Effector memory CD8-positive, alpha-beta T cell (primary cell): ENCODE measurements at regions not wholly inside any gene's neighbourhood (a gene's known extent, or its start where the extent isn't known, plus 50 kb on each side); places are given as distances from the start of the nearest gene placed in this dataset.

ENCODE experiments used
- ATAC-seq: fragments of 150-1000 bp; cut with Tn5 transposase; replicated peaks from 2 replicates; pipeline ENCODE4 v1.10.0; 2021; ENCODE audit warnings: mild to moderate bottlenecking, moderate library complexity
- DNase-seq, 3 experiments: peaks; one replicate each; pipeline ENCODE4 v3.0.0; 2021
- H3K27ac Mint-ChIP-seq, 2 donors: one replicate each; pipeline ENCODE4 v1.8.0; 2022; ENCODE audit warnings: mild to moderate bottlenecking in 2 of 2, mixed read lengths in 2 of 2, moderate library complexity in 2 of 2
- H3K27me3 Mint-ChIP-seq, 2 donors: one replicate each; pipeline ENCODE4 v1.8.0; 2022; ENCODE audit warnings: mixed read lengths in 2 of 2
- H3K36me3 Mint-ChIP-seq: one replicate; pipeline ENCODE4 v1.8.0; 2022; ENCODE audit warnings: mild to moderate bottlenecking, moderate library complexity, mixed read lengths; ENCODE audit not compliant: insufficient read depth
- H3K4me1 Mint-ChIP-seq, 2 donors: one replicate each; pipeline ENCODE4 v1.8.0; 2022; ENCODE audit warnings: low read depth in 2 of 2, mixed read lengths in 2 of 2
- H3K4me3 Mint-ChIP-seq, 2 donors: one replicate each; pipeline ENCODE4 v1.8.0; 2022; ENCODE audit warnings: mild to moderate bottlenecking in 2 of 2, mixed read lengths in 2 of 2, moderate library complexity in 2 of 2
- H3K9me3 Mint-ChIP-seq, 2 donors: one replicate each; pipeline ENCODE4 v1.8.0; 2022; ENCODE audit warnings: mixed read lengths in 2 of 2

DNA sequence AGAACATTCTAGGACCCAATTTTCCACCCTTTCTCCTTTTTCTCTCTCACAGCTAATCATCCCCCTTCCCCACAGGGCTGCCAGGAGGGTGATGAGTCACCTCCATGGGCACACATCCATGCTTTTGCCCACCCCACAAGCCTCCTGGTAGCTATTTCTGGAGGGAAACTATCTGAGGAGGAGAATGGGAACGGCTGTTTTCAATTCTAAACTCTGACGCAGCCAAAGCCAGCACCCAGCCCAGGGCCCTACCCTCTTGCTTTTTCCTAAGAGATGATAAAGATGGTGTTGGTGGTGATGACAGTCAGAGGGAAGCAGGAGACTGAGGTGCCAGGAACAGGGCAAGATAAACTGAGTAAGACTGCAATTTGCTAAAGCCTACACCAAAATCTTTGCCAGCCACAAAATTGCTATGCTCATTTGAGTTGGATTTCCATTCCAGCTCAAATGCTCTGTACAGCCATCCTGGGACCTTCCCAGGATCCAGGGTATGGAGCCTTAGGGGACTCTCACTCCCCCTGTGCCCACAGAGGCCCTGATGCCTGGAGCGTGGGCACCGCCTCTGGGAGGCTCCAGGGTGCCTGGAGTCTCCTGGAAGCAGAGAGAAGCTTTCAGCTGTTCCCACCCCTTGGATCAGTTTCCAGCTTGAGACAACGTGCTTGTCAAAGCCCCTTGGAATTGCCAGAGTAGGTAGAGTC is 62.0 kb upstream of the FZD7 start:
- DNase-seq: no peak
- Mint-ChIP-seq H3K27me3 (peaks cover 51 to 73% of the 10 kb centered on the region in 2 donors), H3K36me3 (no peaks in the 10 kb centered on the region), H3K4me1 (no peaks in the 10 kb centered on the region), H3K4me3 (no peak overlapping the region), H3K27ac (no peak overlapping the region), H3K9me3 (no peaks in the 10 kb centered on the region)
- no peak for ATAC-seq

DNA sequence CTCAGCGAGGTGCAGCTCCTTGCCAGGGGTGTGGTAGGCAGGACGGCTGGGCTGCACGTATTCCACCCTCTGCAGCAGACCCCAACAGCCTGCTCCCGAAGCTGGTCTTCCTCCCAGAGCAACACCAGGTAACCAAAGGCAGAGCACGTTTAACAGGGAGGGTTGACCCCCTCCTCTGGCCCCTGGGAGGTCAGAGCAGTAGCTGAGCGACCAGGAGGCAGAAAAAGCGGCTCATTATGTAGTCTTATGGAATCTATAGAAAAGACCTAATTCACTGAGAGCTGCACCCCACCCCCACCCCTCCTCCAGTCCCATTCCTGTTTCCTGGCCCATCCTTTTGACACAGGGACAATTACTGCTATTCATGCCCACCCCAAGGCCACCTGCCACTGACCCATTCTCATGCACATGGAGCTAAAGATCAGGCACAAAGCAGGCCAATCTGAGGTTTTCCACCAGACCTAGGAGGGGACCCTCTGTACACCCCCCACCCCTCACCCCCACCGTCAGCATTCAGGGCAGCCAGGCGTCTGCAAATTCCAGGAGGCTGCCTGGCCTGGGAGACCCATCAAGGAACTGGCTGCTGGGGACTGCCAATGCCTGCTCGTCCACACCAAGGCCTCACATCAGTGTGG is 60.9 kb upstream of the FZD7 start:
- Mint-ChIP-seq H3K27ac (no peak overlapping the region), H3K4me1 (no peaks in the 10 kb centered on the region), H3K4me3 (no peak overlapping the region), H3K27me3 (peaks cover 51 to 77% of the 10 kb centered on the region in 2 donors), H3K9me3 (no peaks in the 10 kb centered on the region), H3K36me3 (no peaks in the 10 kb centered on the region)
- DNase-seq (no peak), ATAC-seq (no peak)

DNA sequence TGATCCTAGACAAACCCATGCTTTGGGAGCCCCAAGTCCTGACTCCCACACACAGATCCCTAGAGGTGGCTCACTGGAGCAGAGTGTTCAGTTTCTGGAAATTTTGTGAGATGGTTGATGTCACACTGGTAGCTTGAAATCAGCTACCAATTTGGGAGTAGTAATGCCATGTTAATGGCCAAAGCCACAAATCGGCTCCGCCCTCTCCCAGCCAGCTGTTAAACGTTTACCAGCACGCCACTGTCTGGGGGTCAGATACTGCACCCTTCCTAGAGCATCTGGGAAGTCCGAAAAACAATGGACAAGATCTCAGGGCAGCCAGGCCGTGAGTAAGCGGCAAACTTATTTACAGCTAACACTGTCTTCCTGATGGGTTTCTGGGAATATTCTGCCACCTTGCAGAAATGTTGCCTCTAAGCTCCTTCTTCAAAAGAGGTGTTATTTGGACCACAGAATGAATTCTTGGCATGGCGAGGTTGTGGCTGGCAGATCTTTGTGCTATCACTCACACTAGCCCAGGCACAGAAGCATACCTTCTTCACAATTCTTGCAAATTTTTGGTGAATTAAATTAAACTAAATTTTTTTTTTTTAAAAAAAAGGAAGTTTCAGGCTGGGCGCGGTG is 60.2 kb upstream of the FZD7 start:
- H3K27me3 Mint-ChIP-seq: peaks cover 51 to 83% of the 10 kb centered on the region in 2 donors

DNA sequence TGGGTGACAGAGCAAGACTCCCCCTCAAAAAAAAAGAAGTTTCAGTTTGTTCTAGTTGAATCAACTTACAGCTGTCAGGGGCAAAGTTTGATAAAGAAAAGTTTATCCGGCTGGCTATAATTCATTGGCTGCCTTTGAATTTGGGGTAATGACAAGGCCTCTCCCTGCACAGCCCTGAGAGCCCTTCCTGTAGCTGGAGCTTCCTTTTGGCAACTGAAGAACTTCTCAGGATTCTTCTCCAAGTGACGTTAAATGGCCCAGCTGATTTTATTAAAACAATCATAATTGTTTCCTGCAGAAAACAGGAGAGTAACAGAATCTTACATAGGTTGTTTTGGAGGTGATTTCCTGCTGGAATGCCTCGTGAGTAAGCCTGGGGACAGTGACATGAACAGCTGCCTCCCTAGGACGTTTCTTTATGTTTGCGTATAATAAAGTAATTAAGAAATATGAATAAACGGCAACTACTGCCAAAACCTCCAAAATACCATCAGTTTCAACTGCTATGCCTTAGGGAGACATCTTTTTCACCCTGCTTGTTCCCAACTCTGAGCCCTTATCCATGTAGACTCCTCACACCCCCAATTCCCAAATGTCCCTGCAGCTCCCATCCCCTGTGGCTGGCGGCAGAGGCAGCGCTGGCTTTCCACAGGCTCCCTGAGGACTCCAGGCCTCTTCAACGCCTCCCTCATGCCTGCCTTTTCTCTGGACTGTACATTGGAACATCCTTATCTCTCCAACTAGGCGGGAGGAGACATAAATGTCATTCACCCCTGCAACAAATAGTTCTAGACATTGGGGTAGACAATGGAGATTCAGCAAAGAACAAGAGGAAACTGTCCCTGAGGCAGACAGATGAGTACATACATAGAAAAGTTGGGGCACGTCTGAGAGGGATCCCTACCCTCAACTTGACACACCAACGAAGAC is 59.2 kb upstream of the FZD7 start:
- no peak overlapping the region for H3K4me3 Mint-ChIP-seq
- H3K4me1 Mint-ChIP-seq: no peaks in the 10 kb centered on the region
- H3K27me3 Mint-ChIP-seq: peaks cover 52 to 85% of the 10 kb centered on the region in 2 donors
- DNase-seq (no peak), ATAC-seq (no peak)
- H3K9me3 Mint-ChIP-seq: no peaks in the 10 kb centered on the region
- H3K36me3 Mint-ChIP-seq: no peaks in the 10 kb centered on the region
- no peak overlapping the region for H3K27ac Mint-ChIP-seq

More for the DNA sequence above, 60.2 kb upstream of the FZD7 start:
- Mint-ChIP-seq H3K4me1 (no peaks in the 10 kb centered on the region), H3K36me3 (no peaks in the 10 kb centered on the region), H3K9me3 (no peaks in the 10 kb centered on the region), H3K4me3 (no peak overlapping the region), H3K27ac (no peak overlapping the region)
- ATAC-seq (no peak), DNase-seq (no peak)

GRCh38 chr2:201975434-201975833 is 58.2 kb upstream of the FZD7 start:
- Mint-ChIP-seq H3K9me3 (no peaks in the 10 kb centered on the region), H3K27ac (no peak overlapping the region), H3K36me3 (no peaks in the 10 kb centered on the region), H3K4me1 (no peaks in the 10 kb centered on the region), H3K27me3 (peaks cover 57 to 84% of the 10 kb centered on the region in 2 donors), H3K4me3 (no peak overlapping the region)
- ATAC-seq (no peak), DNase-seq (no peak)

DNA sequence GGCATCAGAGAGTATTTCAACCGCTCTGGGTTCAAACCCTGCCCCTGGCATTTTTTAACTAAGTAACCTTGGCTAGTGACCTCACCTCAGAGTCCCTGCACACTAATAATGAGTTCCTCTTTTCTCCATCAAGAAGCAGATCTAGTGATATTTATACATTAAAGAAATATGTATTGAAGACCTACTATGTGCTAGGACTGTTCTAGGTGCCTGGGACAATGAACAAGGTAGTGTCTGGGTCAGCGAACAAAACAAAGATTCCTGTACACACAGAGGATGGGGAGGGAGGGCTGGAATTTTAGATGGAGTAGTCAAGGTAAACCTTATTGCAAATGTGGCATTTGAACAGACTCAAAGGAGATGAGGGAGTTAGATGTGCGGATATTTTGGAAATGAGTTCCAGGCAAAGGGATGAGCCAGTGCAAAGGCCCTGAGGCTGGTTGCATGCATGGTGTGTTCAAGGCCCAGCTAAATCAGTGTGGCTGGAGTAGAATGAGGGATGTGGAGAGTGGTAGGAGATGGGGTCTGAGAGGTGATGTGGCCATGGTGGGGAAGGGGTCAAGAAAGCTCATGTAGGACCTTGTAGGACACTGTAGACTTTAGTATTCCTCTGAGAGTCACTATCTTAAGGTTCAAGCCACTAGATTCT is 57.6 kb upstream of the FZD7 start:
- peaks cover 55 to 84% of the 10 kb centered on the region in 2 donors for H3K27me3 Mint-ChIP-seq
- no peak overlapping the region for H3K27ac Mint-ChIP-seq
- ATAC-seq: no peak
- H3K4me3 Mint-ChIP-seq: no peak overlapping the region
- H3K36me3 Mint-ChIP-seq: no peaks in the 10 kb centered on the region
- H3K4me1 Mint-ChIP-seq: no peaks in the 10 kb centered on the region
- DNase-seq: no peak
- no peaks in the 10 kb centered on the region for H3K9me3 Mint-ChIP-seq

- ATAC-seq (no peak), DNase-seq (no peak)
- H3K36me3 Mint-ChIP-seq: no peaks in the 10 kb centered on the region
- no peaks in the 10 kb centered on the region for H3K9me3 Mint-ChIP-seq
- H3K27ac Mint-ChIP-seq: no peak overlapping the region
- no peaks in the 10 kb centered on the region for H3K4me1 Mint-ChIP-seq
- no peak overlapping the region for H3K4me3 Mint-ChIP-seq
- H3K27me3 Mint-ChIP-seq: peaks cover 40 to 81% of the 10 kb centered on the region in 2 donors
Observed at GRCh38 chr2:201977651-201978050, 56.0 kb upstream of the FZD7 start.

DNA sequence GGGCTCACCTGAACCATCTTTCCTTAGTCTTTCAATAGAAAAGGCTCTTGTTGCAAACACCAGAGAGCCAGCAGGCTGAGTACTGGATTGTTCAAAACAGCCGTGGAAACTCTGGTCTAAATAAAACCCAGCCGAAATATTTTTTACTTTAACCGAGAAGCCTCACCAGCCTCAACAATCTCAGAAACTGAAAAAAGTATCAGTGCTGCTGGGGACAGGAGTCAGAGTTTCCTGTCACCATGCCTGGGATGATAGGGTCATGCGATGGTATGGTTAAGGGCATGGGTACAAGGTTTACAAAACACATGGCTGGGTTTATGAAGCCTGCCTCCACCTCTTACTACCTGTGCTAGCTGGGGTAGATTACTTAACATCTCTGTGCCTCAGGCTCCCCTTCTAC is 55.3 kb upstream of the FZD7 start:
- H3K9me3 Mint-ChIP-seq: no peaks in the 10 kb centered on the region
- H3K4me3 Mint-ChIP-seq: no peak overlapping the region
- H3K27ac Mint-ChIP-seq: no peak overlapping the region
- no peak for DNase-seq
- no peaks in the 10 kb centered on the region for H3K36me3 Mint-ChIP-seq
- H3K27me3 Mint-ChIP-seq: peaks cover 38 to 80% of the 10 kb centered on the region in 2 donors
- no peaks in the 10 kb centered on the region for H3K4me1 Mint-ChIP-seq
- ATAC-seq: no peak

- Mint-ChIP-seq H3K4me3 (no peak overlapping the region), H3K9me3 (no peaks in the 10 kb centered on the region), H3K27me3 (peaks cover 38 to 80% of the 10 kb centered on the region in 2 donors), H3K36me3 (no peaks in the 10 kb centered on the region), H3K4me1 (no peaks in the 10 kb centered on the region), H3K27ac (no peak overlapping the region)
- no peak for DNase-seq
- no peak for ATAC-seq
Observed at GRCh38 chr2:201978986-201979385, 54.7 kb upstream of the FZD7 start.

DNA sequence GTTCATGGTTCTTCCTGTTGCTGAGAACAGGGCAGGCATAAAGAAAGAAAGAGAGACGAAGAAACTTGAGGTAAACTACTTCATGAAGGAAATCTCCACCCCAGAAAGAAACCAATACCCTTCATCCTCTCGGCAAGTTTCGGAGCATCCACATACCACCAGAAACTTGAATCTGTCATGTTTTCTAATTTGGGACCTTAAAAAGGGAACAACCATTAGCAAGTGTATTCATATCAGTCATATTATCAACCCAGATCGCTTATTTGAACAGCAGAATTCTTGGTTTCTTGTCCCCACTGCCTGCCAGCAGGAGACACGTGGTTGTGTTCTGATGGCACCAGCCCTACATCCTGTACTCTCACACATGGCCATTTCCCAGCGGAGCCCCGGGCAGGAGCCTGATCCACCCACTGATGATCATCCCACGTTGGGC is 53.2 kb upstream of the FZD7 start:
- peaks cover 27 to 68% of the 10 kb centered on the region in 2 donors for H3K27me3 Mint-ChIP-seq
- H3K4me3 Mint-ChIP-seq: no peak overlapping the region
- ATAC-seq: no peak
- no peaks in the 10 kb centered on the region for H3K36me3 Mint-ChIP-seq
- H3K27ac Mint-ChIP-seq: no peak overlapping the region
- H3K9me3 Mint-ChIP-seq: no peaks in the 10 kb centered on the region
- H3K4me1 Mint-ChIP-seq: no peaks in the 10 kb centered on the region
- DNase-seq: no peak

DNA sequence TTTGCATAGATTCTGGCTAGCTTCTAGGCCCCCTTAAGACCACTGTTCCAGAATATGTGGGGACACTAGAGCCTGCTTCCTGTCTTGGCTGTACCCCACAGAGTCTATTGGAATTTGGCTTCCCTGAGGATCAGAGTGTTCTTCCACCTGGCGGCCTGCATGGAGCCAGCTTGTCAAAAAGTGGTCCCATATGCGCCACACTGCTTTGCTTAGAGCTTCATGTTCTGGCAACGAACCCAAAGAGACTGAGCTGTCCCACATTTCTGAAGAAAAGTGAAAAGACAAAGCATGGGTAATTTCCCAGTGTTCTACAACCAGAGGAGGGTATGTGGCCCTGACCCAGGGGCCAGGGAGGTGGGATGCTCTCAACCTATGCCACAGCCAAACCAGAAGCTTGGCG is 52.7 kb upstream of the FZD7 start:
- Mint-ChIP-seq H3K36me3 (no peaks in the 10 kb centered on the region), H3K27me3 (peaks cover 24 to 64% of the 10 kb centered on the region in 2 donors), H3K4me1 (no peaks in the 10 kb centered on the region), H3K4me3 (no peak overlapping the region), H3K27ac (no peak overlapping the region), H3K9me3 (no peaks in the 10 kb centered on the region)
- DNase-seq (no peak), ATAC-seq (no peak)

GRCh38 chr2:201983174-201983573 is 50.5 kb upstream of the FZD7 start:
- DNase-seq: no peak
- ATAC-seq: no peak
- H3K27me3 Mint-ChIP-seq: peaks cover 19 to 42% of the 10 kb centered on the region in 2 donors
- H3K27ac Mint-ChIP-seq: no peak overlapping the region
- no peak overlapping the region for H3K4me3 Mint-ChIP-seq
- H3K4me1 Mint-ChIP-seq: no peaks in the 10 kb centered on the region
- H3K9me3 Mint-ChIP-seq: no peaks in the 10 kb centered on the region
- no peaks in the 10 kb centered on the region for H3K36me3 Mint-ChIP-seq

GRCh38 chr2:201983800-201984199 is 49.9 kb upstream of the FZD7 start:
- H3K9me3 Mint-ChIP-seq: no peaks in the 10 kb centered on the region
- H3K4me3 Mint-ChIP-seq: no peak overlapping the region
- no peak for DNase-seq
- no peak for ATAC-seq
- H3K27me3 Mint-ChIP-seq: peaks cover 17 to 35% of the 10 kb centered on the region in 2 donors
- H3K27ac Mint-ChIP-seq: no peak overlapping the region
- no peaks in the 10 kb centered on the region for H3K36me3 Mint-ChIP-seq
- H3K4me1 Mint-ChIP-seq: no peaks in the 10 kb centered on the region
